ENCODE measurements at regions not wholly inside any gene's neighbourhood (a gene's known extent, or its start where the extent isn't known, plus 50 kb on each side); places are given as distances from the start of the nearest gene placed in this dataset.
A peak's percentile ranks its signal among the peaks of the same experiment; 100 is the strongest.

DNA sequence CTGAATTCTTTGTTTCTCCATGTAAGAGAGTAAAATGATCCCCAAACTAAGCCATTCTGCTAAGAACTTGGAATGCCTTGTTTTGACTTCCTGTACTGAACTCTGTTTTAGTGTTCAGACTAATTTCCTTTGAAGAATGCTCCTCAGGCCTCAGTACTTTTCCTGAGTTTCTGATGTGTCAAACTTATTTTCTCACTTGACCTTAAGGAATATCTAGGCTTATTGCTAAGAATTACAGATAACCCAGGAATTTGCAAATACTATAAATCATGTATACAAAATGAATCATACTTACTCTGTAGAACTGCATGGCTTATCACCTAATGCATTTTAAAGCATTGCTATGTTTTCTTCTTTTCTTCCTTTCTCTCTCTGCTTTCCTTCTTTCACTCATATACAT is 93.1 kb upstream of the PKP2 start:
- TF ChIP-seq, protein P1, sequence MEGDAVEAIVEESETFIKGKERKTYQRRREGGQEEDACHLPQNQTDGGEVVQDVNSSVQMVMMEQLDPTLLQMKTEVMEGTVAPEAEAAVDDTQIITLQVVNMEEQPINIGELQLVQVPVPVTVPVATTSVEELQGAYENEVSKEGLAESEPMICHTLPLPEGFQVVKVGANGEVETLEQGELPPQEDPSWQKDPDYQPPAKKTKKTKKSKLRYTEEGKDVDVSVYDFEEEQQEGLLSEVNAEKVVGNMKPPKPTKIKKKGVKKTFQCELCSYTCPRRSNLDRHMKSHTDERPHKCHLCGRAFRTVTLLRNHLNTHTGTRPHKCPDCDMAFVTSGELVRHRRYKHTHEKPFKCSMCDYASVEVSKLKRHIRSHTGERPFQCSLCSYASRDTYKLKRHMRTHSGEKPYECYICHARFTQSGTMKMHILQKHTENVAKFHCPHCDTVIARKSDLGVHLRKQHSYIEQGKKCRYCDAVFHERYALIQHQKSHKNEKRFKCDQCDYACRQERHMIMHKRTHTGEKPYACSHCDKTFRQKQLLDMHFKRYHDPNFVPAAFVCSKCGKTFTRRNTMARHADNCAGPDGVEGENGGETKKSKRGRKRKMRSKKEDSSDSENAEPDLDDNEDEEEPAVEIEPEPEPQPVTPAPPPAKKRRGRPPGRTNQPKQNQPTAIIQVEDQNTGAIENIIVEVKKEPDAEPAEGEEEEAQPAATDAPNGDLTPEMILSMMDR (IDR thresholded peaks at IDR 0.05; ENCODE audit: insufficient read depth, low read length, poor library complexity, severe bottlenecking) = no peak
- no peak for DNase-seq (ENCODE audit: low read depth)
- Histone ChIP-seq H3K36me3 (ENCODE audit: control insufficient read depth, insufficient read depth, low read length) (no peaks in the 10 kb centered on the region), H3K27me3 (ENCODE audit: control insufficient read depth, insufficient read depth, low read length) (no peaks in the 10 kb centered on the region), H3K4me3 (ENCODE audit: low read depth, low read length) (no peak overlapping the region)

DNA sequence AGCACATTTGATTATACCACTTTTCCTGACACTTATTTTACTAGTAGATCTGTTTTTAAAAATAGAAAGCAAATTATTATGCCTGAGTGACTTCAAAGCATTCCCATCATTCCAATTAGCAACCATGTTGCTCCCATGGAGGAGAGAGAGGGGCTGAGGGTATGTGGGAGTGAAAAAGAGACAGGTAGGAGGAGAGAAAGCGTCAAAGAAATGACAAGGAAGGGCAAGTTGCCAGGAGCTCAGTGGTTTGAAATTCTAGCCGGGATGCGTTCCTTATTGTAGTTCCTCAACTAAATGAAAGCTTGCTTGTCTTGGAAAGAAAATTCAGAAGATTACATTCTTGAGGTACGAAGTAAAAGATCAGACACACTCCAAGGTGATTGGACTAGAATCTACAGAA is 92.4 kb upstream of the PKP2 start:
- peak; percentile 14 for DNase-seq (ENCODE audit: low read depth)
- H3K4me3 ChIP-seq (ENCODE audit: low read depth, low read length) = no peak overlapping the region

DNA sequence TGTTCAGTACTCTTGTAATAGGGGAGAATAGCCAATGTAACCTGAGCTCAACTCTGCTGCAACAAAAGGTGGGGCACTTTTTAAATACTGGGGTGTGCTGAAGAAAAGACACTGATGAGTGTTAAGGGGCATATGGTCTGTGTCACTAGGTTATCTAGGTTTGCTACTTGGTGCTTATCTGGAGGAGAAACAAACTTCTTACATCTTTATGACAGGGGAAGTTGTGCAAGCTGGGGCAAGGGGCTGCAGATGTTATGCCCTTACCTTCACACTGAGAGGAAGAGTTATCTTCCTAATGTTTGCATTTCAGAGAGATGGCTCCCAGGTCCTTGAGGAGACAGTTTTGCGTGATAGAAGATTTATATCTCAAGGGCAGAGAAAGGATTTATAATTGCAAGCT is 90.9 kb upstream of the PKP2 start:
- TF ChIP-seq, protein P1 (IDR thresholded peaks at IDR 0.05; ENCODE audit: insufficient read depth, low read length, poor library complexity, severe bottlenecking) = no peak
- H3K36me3 ChIP-seq (ENCODE audit: control insufficient read depth, insufficient read depth, low read length) = no peaks in the 10 kb centered on the region
- no peaks in the 10 kb centered on the region for H3K27me3 ChIP-seq (ENCODE audit: control insufficient read depth, insufficient read depth, low read length)
- H3K4me3 ChIP-seq (ENCODE audit: low read depth, low read length) = no peak overlapping the region
- DNase-seq (ENCODE audit: low read depth) = no peak

More for the DNA sequence above, 92.4 kb upstream of the PKP2 start:
- Histone ChIP-seq H3K36me3 (ENCODE audit: control insufficient read depth, insufficient read depth, low read length) (no peaks in the 10 kb centered on the region), H3K27me3 (ENCODE audit: control insufficient read depth, insufficient read depth, low read length) (no peaks in the 10 kb centered on the region)
- TF ChIP-seq, protein P1 (IDR thresholded peaks at IDR 0.05; ENCODE audit: insufficient read depth, low read length, poor library complexity, severe bottlenecking) = no peak

DNA sequence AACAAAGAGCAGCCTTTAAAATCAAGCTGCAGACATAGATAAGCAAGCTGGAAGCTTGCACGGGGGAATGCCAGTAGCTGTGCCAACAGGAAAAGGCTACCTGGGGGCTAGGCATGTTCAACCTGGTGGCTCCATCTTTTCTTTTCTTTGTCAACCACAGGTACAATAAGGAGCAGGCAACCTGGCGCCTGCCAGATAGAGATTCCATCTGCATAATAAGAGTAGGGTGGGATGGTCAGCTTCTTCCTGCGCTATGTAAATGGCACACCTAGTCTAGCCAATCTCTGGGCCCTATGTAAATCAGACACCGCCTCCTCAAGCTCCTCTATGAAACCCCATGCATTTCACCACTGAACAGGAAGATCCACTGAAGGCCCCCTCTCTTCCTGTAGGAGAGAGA is 87.4 kb upstream of the PKP2 start:
- Histone ChIP-seq H3K27me3 (ENCODE audit: control insufficient read depth, insufficient read depth, low read length) (no peaks in the 10 kb centered on the region), H3K36me3 (ENCODE audit: control insufficient read depth, insufficient read depth, low read length) (no peaks in the 10 kb centered on the region), H3K4me3 (ENCODE audit: low read depth, low read length) (no peak overlapping the region)
- no peak for DNase-seq (ENCODE audit: low read depth)
- TF ChIP-seq, protein P1 (IDR thresholded peaks at IDR 0.05; ENCODE audit: insufficient read depth, low read length, poor library complexity, severe bottlenecking) = no peak

DNA sequence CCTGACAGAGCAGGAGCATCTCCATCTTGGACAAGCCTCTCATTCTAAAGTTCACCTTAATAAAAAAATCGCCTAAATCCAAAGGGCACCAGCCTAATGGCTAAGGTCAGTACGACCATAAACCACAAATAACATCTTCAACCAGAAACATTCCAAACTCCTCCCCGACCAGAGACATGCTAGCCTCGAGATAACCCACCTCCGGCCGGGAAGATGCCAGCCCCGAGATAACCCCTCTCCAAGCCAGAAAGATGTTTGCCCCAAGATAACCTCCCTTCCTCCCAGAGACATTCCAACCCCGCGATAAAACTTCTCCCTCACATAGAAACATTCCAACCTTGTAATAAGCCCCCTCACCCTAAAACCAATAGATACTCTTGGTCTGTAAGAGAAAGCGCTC is 86.8 kb upstream of the PKP2 start:
- no peak for DNase-seq (ENCODE audit: low read depth)
- Histone ChIP-seq H3K27me3 (ENCODE audit: control insufficient read depth, insufficient read depth, low read length) (no peaks in the 10 kb centered on the region), H3K36me3 (ENCODE audit: control insufficient read depth, insufficient read depth, low read length) (no peaks in the 10 kb centered on the region), H3K4me3 (ENCODE audit: low read depth, low read length) (no peak overlapping the region)
- TF ChIP-seq, protein P1 (IDR thresholded peaks at IDR 0.05; ENCODE audit: insufficient read depth, low read length, poor library complexity, severe bottlenecking) = no peak

DNA sequence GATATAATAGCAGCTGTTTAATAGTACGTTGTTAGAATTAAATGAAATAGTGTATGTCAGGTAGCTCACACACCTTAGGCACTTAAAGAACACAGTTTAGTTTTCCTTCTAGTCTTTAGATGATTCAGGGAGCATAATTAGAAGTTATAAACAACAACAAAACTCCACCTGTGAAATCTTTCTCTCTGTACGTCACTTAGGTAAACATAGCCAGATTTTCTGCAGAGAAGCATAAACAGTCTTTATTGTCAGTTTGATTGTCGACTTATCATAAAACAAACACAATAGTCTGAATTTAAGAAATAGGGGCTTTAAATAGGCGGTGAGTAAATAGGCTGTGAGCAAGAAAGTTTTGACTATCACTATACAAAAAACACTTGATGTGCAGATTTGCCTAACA is 84.6 kb upstream of the PKP2 start:
- no peak for DNase-seq (ENCODE audit: low read depth)
- H3K27me3 ChIP-seq (ENCODE audit: control insufficient read depth, insufficient read depth, low read length) = no peaks in the 10 kb centered on the region
- H3K4me3 ChIP-seq (ENCODE audit: low read depth, low read length) = no peak overlapping the region
- TF ChIP-seq, protein P1 (IDR thresholded peaks at IDR 0.05; ENCODE audit: insufficient read depth, low read length, poor library complexity, severe bottlenecking) = no peak
- H3K36me3 ChIP-seq (ENCODE audit: control insufficient read depth, insufficient read depth, low read length) = no peaks in the 10 kb centered on the region

Measured in kidney epithelial cell (primary cell).